ENCODE measurements at regions not wholly inside any gene's neighbourhood (a gene's known extent, or its start where the extent isn't known, plus 50 kb on each side); places are given as distances from the start of the nearest gene placed in this dataset.

DNA sequence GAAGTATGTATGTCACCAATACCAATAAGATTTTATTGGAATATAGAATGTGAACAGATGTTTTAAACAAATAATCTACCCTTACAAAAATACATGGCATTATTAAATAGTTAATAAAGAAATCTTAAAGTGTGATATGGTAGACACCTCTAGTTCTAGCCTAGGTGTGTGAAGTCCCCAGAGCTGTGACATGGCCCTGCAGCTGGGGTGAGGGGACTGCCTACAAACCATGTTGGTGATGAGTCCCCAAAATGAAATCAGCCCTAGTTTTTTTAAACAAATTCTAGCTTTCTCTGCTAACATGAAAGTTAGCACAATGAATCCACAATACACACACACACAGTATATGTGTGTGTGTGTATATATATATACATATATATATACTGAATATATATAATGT lies 195.1 kb upstream of the RPS23 start:
- TF ChIP-seq, protein P1, sequence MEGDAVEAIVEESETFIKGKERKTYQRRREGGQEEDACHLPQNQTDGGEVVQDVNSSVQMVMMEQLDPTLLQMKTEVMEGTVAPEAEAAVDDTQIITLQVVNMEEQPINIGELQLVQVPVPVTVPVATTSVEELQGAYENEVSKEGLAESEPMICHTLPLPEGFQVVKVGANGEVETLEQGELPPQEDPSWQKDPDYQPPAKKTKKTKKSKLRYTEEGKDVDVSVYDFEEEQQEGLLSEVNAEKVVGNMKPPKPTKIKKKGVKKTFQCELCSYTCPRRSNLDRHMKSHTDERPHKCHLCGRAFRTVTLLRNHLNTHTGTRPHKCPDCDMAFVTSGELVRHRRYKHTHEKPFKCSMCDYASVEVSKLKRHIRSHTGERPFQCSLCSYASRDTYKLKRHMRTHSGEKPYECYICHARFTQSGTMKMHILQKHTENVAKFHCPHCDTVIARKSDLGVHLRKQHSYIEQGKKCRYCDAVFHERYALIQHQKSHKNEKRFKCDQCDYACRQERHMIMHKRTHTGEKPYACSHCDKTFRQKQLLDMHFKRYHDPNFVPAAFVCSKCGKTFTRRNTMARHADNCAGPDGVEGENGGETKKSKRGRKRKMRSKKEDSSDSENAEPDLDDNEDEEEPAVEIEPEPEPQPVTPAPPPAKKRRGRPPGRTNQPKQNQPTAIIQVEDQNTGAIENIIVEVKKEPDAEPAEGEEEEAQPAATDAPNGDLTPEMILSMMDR (IDR thresholded peaks at IDR 0.05 in 2 of 3, conservative IDR thresholded peaks at IDR 0.05 in 1 of 3; ENCODE audit: borderline replicate concordance in 1 of 3, insufficient read depth in 1 of 3, low read depth in 2 of 3, low read length in 2 of 3): no peak
- TF ChIP-seq CBX3 (IDR thresholded peaks at IDR 0.05; ENCODE audit: low read depth): no peak
- no peak for TF ChIP-seq YY1 (IDR thresholded peaks at IDR 0.05; ENCODE audit: extremely low read depth, insufficient replicate concordance, low read depth, low read length)
- TF ChIP-seq RAD21 (IDR thresholded peaks at IDR 0.05; ENCODE audit: low read depth): no peak
- TF ChIP-seq POLR2A (IDR thresholded peaks at IDR 0.05; ENCODE audit: borderline replicate concordance, extremely low read depth, insufficient read depth, insufficient read length): no peak
- no peak for TF ChIP-seq MAX (IDR thresholded peaks at IDR 0.05)
- TF ChIP-seq ELF1 (IDR thresholded peaks at IDR 0.05; ENCODE audit: borderline replicate concordance, low read depth): no peak
- TF ChIP-seq CEBPB (IDR thresholded peaks at IDR 0.05; ENCODE audit: low read depth): no peak
- TF ChIP-seq, protein P2, sequence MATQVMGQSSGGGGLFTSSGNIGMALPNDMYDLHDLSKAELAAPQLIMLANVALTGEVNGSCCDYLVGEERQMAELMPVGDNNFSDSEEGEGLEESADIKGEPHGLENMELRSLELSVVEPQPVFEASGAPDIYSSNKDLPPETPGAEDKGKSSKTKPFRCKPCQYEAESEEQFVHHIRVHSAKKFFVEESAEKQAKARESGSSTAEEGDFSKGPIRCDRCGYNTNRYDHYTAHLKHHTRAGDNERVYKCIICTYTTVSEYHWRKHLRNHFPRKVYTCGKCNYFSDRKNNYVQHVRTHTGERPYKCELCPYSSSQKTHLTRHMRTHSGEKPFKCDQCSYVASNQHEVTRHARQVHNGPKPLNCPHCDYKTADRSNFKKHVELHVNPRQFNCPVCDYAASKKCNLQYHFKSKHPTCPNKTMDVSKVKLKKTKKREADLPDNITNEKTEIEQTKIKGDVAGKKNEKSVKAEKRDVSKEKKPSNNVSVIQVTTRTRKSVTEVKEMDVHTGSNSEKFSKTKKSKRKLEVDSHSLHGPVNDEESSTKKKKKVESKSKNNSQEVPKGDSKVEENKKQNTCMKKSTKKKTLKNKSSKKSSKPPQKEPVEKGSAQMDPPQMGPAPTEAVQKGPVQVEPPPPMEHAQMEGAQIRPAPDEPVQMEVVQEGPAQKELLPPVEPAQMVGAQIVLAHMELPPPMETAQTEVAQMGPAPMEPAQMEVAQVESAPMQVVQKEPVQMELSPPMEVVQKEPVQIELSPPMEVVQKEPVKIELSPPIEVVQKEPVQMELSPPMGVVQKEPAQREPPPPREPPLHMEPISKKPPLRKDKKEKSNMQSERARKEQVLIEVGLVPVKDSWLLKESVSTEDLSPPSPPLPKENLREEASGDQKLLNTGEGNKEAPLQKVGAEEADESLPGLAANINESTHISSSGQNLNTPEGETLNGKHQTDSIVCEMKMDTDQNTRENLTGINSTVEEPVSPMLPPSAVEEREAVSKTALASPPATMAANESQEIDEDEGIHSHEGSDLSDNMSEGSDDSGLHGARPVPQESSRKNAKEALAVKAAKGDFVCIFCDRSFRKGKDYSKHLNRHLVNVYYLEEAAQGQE (IDR thresholded peaks at IDR 0.05; ENCODE audit: low read depth): no peak
- no peak for TF ChIP-seq POLR2AphosphoS5 (IDR thresholded peaks at IDR 0.05; ENCODE audit: low read depth, low read length)
- TF ChIP-seq EZH2phosphoT487 (IDR thresholded peaks at IDR 0.05; ENCODE audit: borderline replicate concordance): no peak
- TF ChIP-seq EZH2 (IDR thresholded peaks at IDR 0.05): no peak
- TF ChIP-seq SP1 (IDR thresholded peaks at IDR 0.05; ENCODE audit: low read depth): no peak
- TF ChIP-seq ZFX (IDR thresholded peaks at IDR 0.05): no peak
